Fibroblast of lung (primary cell): ENCODE measurements at regions not wholly inside any gene's neighbourhood (a gene's known extent, or its start where the extent isn't known, plus 50 kb on each side); places are given as distances from the start of the nearest gene placed in this dataset.

Experiments
- EZH2 ChIP-seq: IDR thresholded peaks from 2 replicates; pipeline ENCODE4 v1.5.1; 2012; ENCODE audit warnings: low read length, control low read depth, mild to moderate bottlenecking; ENCODE audit errors: missing control alignments
- TF ChIP-seq, protein P1 (sequence below), 2 donors: IDR thresholded peaks in 1 of 2; conservative IDR thresholded peaks in 1 of 2; 1 replicate in 1 of 2; 2 replicates in 1 of 2; pipeline ENCODE4 v1.5.1; 2011 to 2012; ENCODE audit warnings: low read length in 2 of 2, control low read depth in 1 of 2, inconsistent platforms in 1 of 2, low read depth in 1 of 2, mild to moderate bottlenecking in 1 of 2

DNA sequence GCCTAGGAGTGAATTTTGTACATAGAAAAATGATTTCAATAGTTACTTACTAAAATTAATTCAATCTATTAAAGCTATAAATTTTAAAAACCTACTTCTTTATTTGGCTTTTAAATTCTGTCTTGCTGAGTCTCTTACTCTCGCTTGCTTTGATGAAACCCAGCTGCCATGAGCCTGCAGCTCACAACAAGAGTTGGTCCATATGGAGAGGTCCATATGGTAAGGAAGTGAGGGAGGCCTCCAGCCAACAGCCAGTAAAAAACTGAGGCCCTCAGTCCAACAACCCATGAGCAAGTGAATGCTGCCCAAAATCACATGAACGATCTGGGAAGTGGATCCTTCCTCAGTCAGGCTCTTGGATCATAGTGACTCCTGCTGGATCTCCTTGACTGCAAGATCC is 89.9 kb upstream of the CXADR start:
- TF ChIP-seq, protein P1, sequence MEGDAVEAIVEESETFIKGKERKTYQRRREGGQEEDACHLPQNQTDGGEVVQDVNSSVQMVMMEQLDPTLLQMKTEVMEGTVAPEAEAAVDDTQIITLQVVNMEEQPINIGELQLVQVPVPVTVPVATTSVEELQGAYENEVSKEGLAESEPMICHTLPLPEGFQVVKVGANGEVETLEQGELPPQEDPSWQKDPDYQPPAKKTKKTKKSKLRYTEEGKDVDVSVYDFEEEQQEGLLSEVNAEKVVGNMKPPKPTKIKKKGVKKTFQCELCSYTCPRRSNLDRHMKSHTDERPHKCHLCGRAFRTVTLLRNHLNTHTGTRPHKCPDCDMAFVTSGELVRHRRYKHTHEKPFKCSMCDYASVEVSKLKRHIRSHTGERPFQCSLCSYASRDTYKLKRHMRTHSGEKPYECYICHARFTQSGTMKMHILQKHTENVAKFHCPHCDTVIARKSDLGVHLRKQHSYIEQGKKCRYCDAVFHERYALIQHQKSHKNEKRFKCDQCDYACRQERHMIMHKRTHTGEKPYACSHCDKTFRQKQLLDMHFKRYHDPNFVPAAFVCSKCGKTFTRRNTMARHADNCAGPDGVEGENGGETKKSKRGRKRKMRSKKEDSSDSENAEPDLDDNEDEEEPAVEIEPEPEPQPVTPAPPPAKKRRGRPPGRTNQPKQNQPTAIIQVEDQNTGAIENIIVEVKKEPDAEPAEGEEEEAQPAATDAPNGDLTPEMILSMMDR (conservative IDR thresholded peaks at IDR 0.05 in 1 of 2, IDR thresholded peaks at IDR 0.05 in 1 of 2; ENCODE audit: low read depth in 1 of 2, low read length in 2 of 2), result no peak
- no peak for TF ChIP-seq EZH2
